MM.1S (cell line): ENCODE measurements at regions not wholly inside any gene's neighbourhood (a gene's known extent, or its start where the extent isn't known, plus 50 kb on each side); places are given as distances from the start of the nearest gene placed in this dataset.

Source experiments
- DNase-seq: peaks from one replicate; pipeline ENCODE4 v3.0.0-alpha.2; 2015
- H2AFZ ChIP-seq: fragments of 300-600 bp; sonication (generic); 2 replicates; pipeline ENCODE4 v1.6.0; 2016; ENCODE audit warnings: antibody characterized with exemption, low read length
- H3F3A ChIP-seq: fragments of 300-600 bp; sonication (generic); 2 replicates; pipeline ENCODE4 v1.6.1; 2016; ENCODE audit warnings: mild to moderate bottlenecking, antibody characterized with exemption, low read length, moderate library complexity, mixed read lengths; ENCODE audit not compliant: insufficient read depth
- H3K27ac ChIP-seq: fragments of 300-600 bp; sonication (generic); 2 replicates; pipeline ENCODE4 v1.5.1; 2016; ENCODE audit warnings: mild to moderate bottlenecking, low read length
- H3K27me3 ChIP-seq: fragments of 300-600 bp; sonication (generic); replicated peaks from 2 replicates; pipeline ENCODE4 v1.6.0; 2016; ENCODE audit warnings: low read length; ENCODE audit not compliant: insufficient read depth
- H3K36me3 ChIP-seq: fragments of 300-600 bp; sonication (generic); replicated peaks from 2 replicates; pipeline ENCODE4 v1.6.1; 2016; ENCODE audit warnings: mild to moderate bottlenecking, low read length, mixed read lengths; ENCODE audit not compliant: insufficient read depth
- H3K4me1 ChIP-seq: fragments of 300-600 bp; sonication (generic); 2 replicates; pipeline ENCODE4 v1.6.1; 2016; ENCODE audit warnings: low read length, mixed read lengths
- H3K4me2 ChIP-seq: fragments of 300-600 bp; sonication (generic); 2 replicates; pipeline ENCODE4 v1.6.0; 2016; ENCODE audit warnings: low read depth, low read length
- H3K4me3 ChIP-seq: fragments of 300-600 bp; sonication (generic); 2 replicates; pipeline ENCODE4 v1.5.1; 2016; ENCODE audit warnings: low read length, mixed read lengths
- H3K79me2 ChIP-seq: fragments of 300-600 bp; sonication (generic); 2 replicates; pipeline ENCODE4 v1.6.1; 2016; ENCODE audit warnings: mixed run types, low read length, mixed read lengths
- H3K9ac ChIP-seq: fragments of 300-600 bp; sonication (generic); 2 replicates; pipeline ENCODE4 v1.6.1; 2016; ENCODE audit warnings: low read length, mixed read lengths
- H3K9me2 ChIP-seq: fragments of 300-600 bp; sonication (generic); replicated peaks from 2 replicates; pipeline ENCODE4 v1.6.1; 2016; ENCODE audit warnings: mild to moderate bottlenecking, low read length, mixed read lengths; ENCODE audit not compliant: insufficient read depth
- H3K9me3 ChIP-seq: fragments of 300-600 bp; sonication (generic); replicated peaks from 2 replicates; pipeline ENCODE4 v1.6.1; 2016; ENCODE audit warnings: mild to moderate bottlenecking, low read length, mixed read lengths; ENCODE audit not compliant: insufficient read depth
- H4K20me1 ChIP-seq: fragments of 300-600 bp; sonication (generic); 2 replicates; pipeline ENCODE4 v1.6.1; 2016; ENCODE audit warnings: mild to moderate bottlenecking, low read length, moderate library complexity, mixed read lengths; ENCODE audit not compliant: insufficient read depth
- CTCF ChIP-seq: fragments of 300-600 bp; sonication (generic); IDR thresholded peaks from 2 replicates; pipeline ENCODE4 v1.5.1; 2016; ENCODE audit warnings: antibody characterized with exemption, low read length, mixed read lengths
- EZH2 ChIP-seq: fragments of 300-600 bp; sonication (generic); optimal IDR thresholded peaks from 2 replicates; pipeline ENCODE3; 2017; ENCODE audit warnings: low read depth, mild to moderate bottlenecking, antibody characterized with exemption, low read length, mixed read lengths
- EZH2phosphoT487 ChIP-seq: fragments of 300-600 bp; sonication (generic); IDR thresholded peaks from 2 replicates; pipeline ENCODE4 v1.6.1; 2018; ENCODE audit warnings: antibody characterized with exemption, low read length

- H2AFZ ChIP-seq, result peak overlapping the region; percentile 25
- H3K4me1 ChIP-seq, result peaks cover 28% of the 10 kb centered on the region
- H3K27me3 ChIP-seq, result no peaks in the 10 kb centered on the region
- H4K20me1 ChIP-seq, result no peaks in the 10 kb centered on the region
- H3K36me3 ChIP-seq, result no peaks in the 10 kb centered on the region
- H3K79me2 ChIP-seq, result no peaks in the 10 kb centered on the region
- peaks cover 6% of the 10 kb centered on the region; the same call in 1 of the 2 replicates for H3F3A ChIP-seq
- peak overlapping the region; percentile 23; the same call in 1 of the 2 replicates for H3K27ac ChIP-seq
- peak overlapping the region; percentile 15; the same call in 1 of the 2 replicates for H3K4me2 ChIP-seq
- no peak overlapping the region for H3K4me3 ChIP-seq
- no peaks in the 10 kb centered on the region for H3K9me3 ChIP-seq
- DNase-seq, result peak; percentile 88
- H3K9ac ChIP-seq, result no peak overlapping the region
- no peaks in the 10 kb centered on the region for H3K9me2 ChIP-seq
- TF ChIP-seq EZH2 (no peak), CTCF (peak; percentile 39), EZH2phosphoT487 (no peak)
These were observed 219.6 kb upstream of the RORB start for GRCh38 chr9:74277532-74277931.

- Histone ChIP-seq H3K27me3 (no peaks in the 10 kb centered on the region), H3K4me3 (no peak overlapping the region), H3K36me3 (no peaks in the 10 kb centered on the region), H3K79me2 (no peaks in the 10 kb centered on the region), H3K9me3 (no peaks in the 10 kb centered on the region), H3K4me2 (no peak overlapping the region), H3K9me2 (no peaks in the 10 kb centered on the region), H3K4me1 (peaks cover 31% of the 10 kb centered on the region), H4K20me1 (no peaks in the 10 kb centered on the region), H3K27ac (no peak overlapping the region), H2AFZ (no peak overlapping the region), H3F3A (peaks cover 9% of the 10 kb centered on the region; the same call in 1 of the 2 replicates), H3K9ac (no peak overlapping the region)
- peak; percentile 18 for DNase-seq
- TF ChIP-seq EZH2, result no peak
- TF ChIP-seq CTCF, result peak; percentile 42
These were observed 215.5 kb upstream of the RORB start for GRCh38 chr9:74281674-74282073.

GRCh38 chr9:74282526-74283253 is 214.4 kb upstream of the RORB start:
- Histone ChIP-seq H3K4me3 (no peak overlapping the region), H3K4me1 (peaks cover 21% of the 10 kb centered on the region), H4K20me1 (no peaks in the 10 kb centered on the region), H3K36me3 (no peaks in the 10 kb centered on the region), H3K27me3 (no peaks in the 10 kb centered on the region), H3K9me3 (no peaks in the 10 kb centered on the region), H3K9me2 (no peaks in the 10 kb centered on the region), H3K79me2 (no peaks in the 10 kb centered on the region), H3F3A (peaks cover 6% of the 10 kb centered on the region; the same call in 1 of the 2 replicates), H3K27ac (peak overlapping the region; percentile 82), H3K4me2 (0 out of 2 replicates have a peak overlapping the region, but pooled peaks have one; percentile 10), H3K9ac (peak overlapping the region; percentile 31), H2AFZ (peak overlapping the region; percentile 49)
- peak; percentile 19 for DNase-seq
- TF ChIP-seq CTCF (no peak), EZH2 (no peak), EZH2phosphoT487 (no peak)
